ENCODE measurements at regions not wholly inside any gene's neighbourhood (a gene's known extent, or its start where the extent isn't known, plus 50 kb on each side); places are given as distances from the start of the nearest gene placed in this dataset.

DNA sequence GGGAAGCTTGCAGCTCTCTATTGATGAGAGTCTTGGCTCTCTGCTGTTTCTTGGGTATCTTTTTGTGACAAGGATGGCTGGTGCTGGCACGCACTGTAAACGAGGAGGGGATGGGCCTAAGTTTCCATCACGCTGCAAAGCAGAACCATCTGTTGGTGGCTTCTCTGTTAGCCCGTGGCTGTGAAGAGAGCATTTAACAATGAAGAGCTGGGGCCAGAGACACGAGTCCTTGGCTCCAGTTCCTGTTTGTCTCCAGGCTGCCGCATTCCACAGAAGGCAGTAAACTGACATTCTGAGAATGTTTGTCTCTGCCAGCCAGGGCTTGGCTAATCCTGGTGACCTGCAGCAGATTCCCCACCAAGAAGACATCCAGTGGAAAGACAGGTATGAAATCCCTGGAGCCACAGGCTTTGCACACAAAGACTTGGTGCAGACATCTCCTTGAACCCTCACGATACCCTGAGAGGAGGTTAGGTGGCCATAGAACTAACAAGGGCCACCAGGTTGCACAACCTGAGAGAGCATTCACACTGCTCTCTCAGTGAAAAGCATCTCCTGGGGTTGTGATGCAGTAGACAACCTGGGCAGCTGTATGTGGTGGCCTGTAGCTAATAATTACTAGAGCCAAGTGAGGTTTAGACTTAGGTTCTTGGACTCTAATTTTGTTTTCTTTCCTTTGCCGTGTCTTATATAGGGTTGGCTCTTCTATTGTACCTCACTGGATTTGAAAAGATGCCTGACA lies 130.9 kb downstream of the ASB7 start:
- TF ChIP-seq, protein P1, sequence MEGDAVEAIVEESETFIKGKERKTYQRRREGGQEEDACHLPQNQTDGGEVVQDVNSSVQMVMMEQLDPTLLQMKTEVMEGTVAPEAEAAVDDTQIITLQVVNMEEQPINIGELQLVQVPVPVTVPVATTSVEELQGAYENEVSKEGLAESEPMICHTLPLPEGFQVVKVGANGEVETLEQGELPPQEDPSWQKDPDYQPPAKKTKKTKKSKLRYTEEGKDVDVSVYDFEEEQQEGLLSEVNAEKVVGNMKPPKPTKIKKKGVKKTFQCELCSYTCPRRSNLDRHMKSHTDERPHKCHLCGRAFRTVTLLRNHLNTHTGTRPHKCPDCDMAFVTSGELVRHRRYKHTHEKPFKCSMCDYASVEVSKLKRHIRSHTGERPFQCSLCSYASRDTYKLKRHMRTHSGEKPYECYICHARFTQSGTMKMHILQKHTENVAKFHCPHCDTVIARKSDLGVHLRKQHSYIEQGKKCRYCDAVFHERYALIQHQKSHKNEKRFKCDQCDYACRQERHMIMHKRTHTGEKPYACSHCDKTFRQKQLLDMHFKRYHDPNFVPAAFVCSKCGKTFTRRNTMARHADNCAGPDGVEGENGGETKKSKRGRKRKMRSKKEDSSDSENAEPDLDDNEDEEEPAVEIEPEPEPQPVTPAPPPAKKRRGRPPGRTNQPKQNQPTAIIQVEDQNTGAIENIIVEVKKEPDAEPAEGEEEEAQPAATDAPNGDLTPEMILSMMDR (IDR thresholded peaks at IDR 0.05; ENCODE audit: borderline replicate concordance, extremely low read depth, low read length, poor library complexity, severe bottlenecking): no peak
- TF ChIP-seq EZH2 (IDR thresholded peaks at IDR 0.05; ENCODE audit: borderline replicate concordance, low read depth, low read length, severe bottlenecking): no peak
